ENCODE measurements at regions not wholly inside any gene's neighbourhood (a gene's known extent, or its start where the extent isn't known, plus 50 kb on each side); places are given as distances from the start of the nearest gene placed in this dataset.
"Not testable (repeated sequence)": the region's sequence is repeated elsewhere in the genome, so short reads cannot be mapped to it uniquely, and the experiment has no call there.

- DNase-seq (ENCODE audit: low read depth) = no peak
Measured at GRCh38 chr14:25546826-25547225, 496.9 kb upstream of the STXBP6 start.

GRCh38 chr14:25537846-25538455 lies 488.0 kb upstream of the STXBP6 start:
- DNase-seq (ENCODE audit: low read depth) = no peak

- no peak for DNase-seq (ENCODE audit: low read depth)
Measured at GRCh38 chr14:25526290-25526689, 476.3 kb upstream of the STXBP6 start.

GRCh38 chr14:25522926-25523325 lies 473.0 kb upstream of the STXBP6 start:
- no peak for DNase-seq (ENCODE audit: low read depth)

- no peak for DNase-seq (ENCODE audit: low read depth)
Measured at GRCh38 chr14:25522116-25522515, 472.2 kb upstream of the STXBP6 start.

GRCh38 chr14:25521616-25522015 lies 471.7 kb upstream of the STXBP6 start:
- no peak for DNase-seq (ENCODE audit: low read depth)

- DNase-seq (ENCODE audit: low read depth) = no peak
Measured at GRCh38 chr14:25520821-25521220, 470.9 kb upstream of the STXBP6 start.

GRCh38 chr14:25518364-25518763 lies 468.4 kb upstream of the STXBP6 start:
- no peak for DNase-seq (ENCODE audit: low read depth)

GRCh38 chr14:25516838-25517237 lies 466.9 kb upstream of the STXBP6 start:
- no peak for DNase-seq (ENCODE audit: low read depth)

- DNase-seq (ENCODE audit: low read depth) = no peak
Measured at GRCh38 chr14:25508845-25509244, 458.9 kb upstream of the STXBP6 start.

- DNase-seq (ENCODE audit: low read depth) = no peak
Measured at GRCh38 chr14:25501749-25502148, 451.8 kb upstream of the STXBP6 start.

- DNase-seq (ENCODE audit: low read depth) = no peak
Measured at GRCh38 chr14:25488961-25489360, 439.0 kb upstream of the STXBP6 start.

- DNase-seq (ENCODE audit: low read depth) = no peak
Measured at GRCh38 chr14:25485381-25485780, 435.4 kb upstream of the STXBP6 start.

GRCh38 chr14:25484906-25485305 lies 435.0 kb upstream of the STXBP6 start:
- no peak for DNase-seq (ENCODE audit: low read depth)

GRCh38 chr14:25484235-25484634 lies 434.3 kb upstream of the STXBP6 start:
- no peak for DNase-seq (ENCODE audit: low read depth)

GRCh38 chr14:25477316-25478098 lies 427.6 kb upstream of the STXBP6 start:
- DNase-seq (ENCODE audit: low read depth) = no peak

GRCh38 chr14:25472700-25473099 lies 422.8 kb upstream of the STXBP6 start:
- no peak for DNase-seq (ENCODE audit: low read depth)

GRCh38 chr14:25464772-25465171 lies 414.8 kb upstream of the STXBP6 start:
- no peak for DNase-seq (ENCODE audit: low read depth)

GRCh38 chr14:25464078-25464477 lies 414.1 kb upstream of the STXBP6 start:
- DNase-seq (ENCODE audit: low read depth) = no peak

GRCh38 chr14:25463480-25463879 lies 413.5 kb upstream of the STXBP6 start:
- no peak for DNase-seq (ENCODE audit: low read depth)

GRCh38 chr14:25461780-25462179 lies 411.8 kb upstream of the STXBP6 start:
- no peak for DNase-seq (ENCODE audit: low read depth)

- no peak for DNase-seq (ENCODE audit: low read depth)
Measured at GRCh38 chr14:25444381-25444780, 394.4 kb upstream of the STXBP6 start.

- not testable (repeated sequence) for DNase-seq (ENCODE audit: low read depth)
Measured at GRCh38 chr14:25440382-25440781, 390.4 kb upstream of the STXBP6 start.

GRCh38 chr14:25436906-25437305 lies 387.0 kb upstream of the STXBP6 start:
- no peak for DNase-seq (ENCODE audit: low read depth)
